ENCODE measurements at regions not wholly inside any gene's neighbourhood (a gene's known extent, or its start where the extent isn't known, plus 50 kb on each side); places are given as distances from the start of the nearest gene placed in this dataset.

DNA sequence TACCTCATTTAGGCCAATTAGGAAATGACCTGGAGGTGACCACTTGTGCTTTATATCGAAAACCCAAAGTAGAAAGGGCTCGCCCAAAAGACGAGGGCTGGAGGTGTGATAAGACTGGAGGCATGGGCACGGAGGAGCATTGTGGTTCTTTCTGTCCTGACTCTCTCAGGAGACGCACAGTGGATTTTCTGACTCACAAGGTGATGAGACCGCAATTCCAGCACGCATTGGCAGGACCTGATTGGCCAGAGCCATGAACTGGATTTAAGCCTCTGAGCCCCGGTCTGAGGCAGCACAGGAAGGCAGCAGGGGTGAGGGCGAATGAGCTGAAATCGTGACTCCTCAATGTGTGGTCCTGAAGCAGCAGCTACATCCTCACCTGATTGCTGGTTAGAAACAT, 559.1 kb upstream of the SALL1 start:
- Histone ChIP-seq H2AFZ (ENCODE audit: low read length) (no peak overlapping the region), H3K27me3 (ENCODE audit: control insufficient read depth in 1 of 2, insufficient read depth in 2 of 2, low read length in 2 of 2) (no peaks in the 10 kb centered on the region), H4K20me1 (ENCODE audit: insufficient read depth, low read length) (no peaks in the 10 kb centered on the region), H3K4me3 (replicated peaks in 1 of 3; ENCODE audit: insufficient read depth in 1 of 3, low read depth in 2 of 3, low read length in 3 of 3) (no peak overlapping the region), H3K27ac (ENCODE audit: extremely low read length, insufficient read depth, low read length) (no peak overlapping the region), H3K79me2 (ENCODE audit: insufficient read depth, low read length) (no peaks in the 10 kb centered on the region), H3K4me1 (ENCODE audit: insufficient read depth, low read length) (no peaks in the 10 kb centered on the region), H3K9ac (ENCODE audit: insufficient read depth, low read depth, low read length) (no peak overlapping the region), H3K9me3 (ENCODE audit: low read length) (no peaks in the 10 kb centered on the region), H3K36me3 (replicated peaks in 1 of 2; ENCODE audit: control insufficient read depth in 1 of 2, insufficient read depth in 2 of 2, low read length in 2 of 2) (no peaks in the 10 kb centered on the region), H3K4me2 (ENCODE audit: low read depth, low read length) (no peak overlapping the region)
- TF ChIP-seq SPEN (CRISPR knock-in tag; IDR thresholded peaks at IDR 0.05; ENCODE audit: low read depth) (no peak), ZKSCAN8 (CRISPR knock-in tag; IDR thresholded peaks at IDR 0.05; ENCODE audit: borderline replicate concordance) (no peak), SIN3A (IDR thresholded peaks at IDR 0.05; ENCODE audit: borderline replicate concordance, low read depth, low read length) (no peak), ZNF383 (CRISPR knock-in tag; IDR thresholded peaks at IDR 0.05; ENCODE audit: borderline replicate concordance) (no peak)
- TF ChIP-seq, protein P1, sequence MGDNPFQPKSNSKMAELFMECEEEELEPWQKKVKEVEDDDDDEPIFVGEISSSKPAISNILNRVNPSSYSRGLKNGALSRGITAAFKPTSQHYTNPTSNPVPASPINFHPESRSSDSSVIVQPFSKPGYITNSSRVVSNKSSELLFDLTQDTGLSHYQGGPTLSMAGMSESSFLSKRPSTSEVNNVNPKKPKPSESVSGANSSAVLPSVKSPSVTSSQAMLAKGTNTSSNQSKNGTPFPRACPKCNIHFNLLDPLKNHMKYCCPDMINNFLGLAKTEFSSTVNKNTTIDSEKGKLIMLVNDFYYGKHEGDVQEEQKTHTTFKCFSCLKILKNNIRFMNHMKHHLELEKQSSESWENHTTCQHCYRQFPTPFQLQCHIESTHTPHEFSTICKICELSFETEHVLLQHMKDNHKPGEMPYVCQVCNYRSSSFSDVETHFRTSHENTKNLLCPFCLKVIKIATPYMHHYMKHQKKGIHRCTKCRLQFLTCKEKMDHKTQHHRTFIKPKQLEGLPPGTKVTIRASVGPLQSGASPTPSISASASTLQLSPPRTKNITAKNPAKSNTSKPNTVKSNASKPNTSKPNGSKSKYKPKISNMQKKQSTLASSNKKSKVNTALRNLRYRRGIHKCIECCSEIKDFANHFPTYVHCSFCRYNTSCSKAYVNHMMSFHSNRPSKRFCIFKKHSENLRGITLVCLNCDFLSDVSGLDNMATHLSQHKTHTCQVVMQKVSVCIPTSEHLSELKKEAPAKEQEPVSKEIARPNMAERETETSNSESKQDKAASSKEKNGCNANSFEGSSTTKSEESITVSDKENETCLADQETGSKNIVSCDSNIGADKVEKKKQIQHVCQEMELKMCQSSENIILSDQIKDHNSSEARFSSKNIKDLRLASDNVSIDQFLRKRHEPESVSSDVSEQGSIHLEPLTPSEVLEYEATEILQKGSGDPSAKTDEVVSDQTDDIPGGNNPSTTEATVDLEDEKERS (CRISPR knock-in tag; IDR thresholded peaks at IDR 0.05), result no peak
- TF ChIP-seq, protein P2, sequence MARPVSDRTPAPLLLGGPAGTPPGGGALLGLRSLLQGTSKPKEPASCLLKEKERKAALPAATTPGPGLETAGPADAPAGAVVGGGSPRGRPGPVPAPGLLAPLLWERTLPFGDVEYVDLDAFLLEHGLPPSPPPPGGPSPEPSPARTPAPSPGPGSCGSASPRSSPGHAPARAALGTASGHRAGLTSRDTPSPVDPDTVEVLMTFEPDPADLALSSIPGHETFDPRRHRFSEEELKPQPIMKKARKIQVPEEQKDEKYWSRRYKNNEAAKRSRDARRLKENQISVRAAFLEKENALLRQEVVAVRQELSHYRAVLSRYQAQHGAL (CRISPR knock-in tag; IDR thresholded peaks at IDR 0.05; ENCODE audit: not compliant biosample characterization), result no peak
- ChIA-PET POLR2A (no interaction called here), CTCF (ENCODE audit: low intra/inter-chr PET ratio, low total read pairs) (no interaction called here)
- DNase-seq (ENCODE audit: low spot score), result no peak
- WGBS (ENCODE audit: low lambda C conversion rate), result 30% methylated on average over 10 of the region's 10 CpGs
- FAIRE-seq, result no peak
- intact Hi-C loops (cut with micrococcal nuclease; ENCODE audit: unreplicated experiment), result loop anchor here (2.0 kb wide), 1 partner anchor 39 kb away; no protein-coding TSS in a partner anchor
- in situ Hi-C loops (cut with HindIII; ENCODE audit: extremely low pct_ligation_motif_present, low pct_unique_long_range_greater_than_20kb), result no loop called here
- BruUV-seq (replicated peaks), result no TSS peak
- ATAC-seq, result no peak
